LoVo (cell line): ENCODE measurements at regions not wholly inside any gene's neighbourhood (a gene's known extent, or its start where the extent isn't known, plus 50 kb on each side); places are given as distances from the start of the nearest gene placed in this dataset.
"Not testable (repeated sequence)": the region's sequence is repeated elsewhere in the genome, so short reads cannot be mapped to it uniquely, and the experiment has no call there.

ENCODE experiments used
- DNase-seq: peaks from one replicate; pipeline ENCODE4 v3.0.0-alpha.2; 2016; ENCODE audit warnings: low spot score

GRCh38 chr2:14064346-14064745, 568.2 kb upstream of the LRATD1 start:
- no peak for DNase-seq

- peak; percentile 16 for DNase-seq
Measured at GRCh38 chr2:14072338-14072737, 560.2 kb upstream of the LRATD1 start.

- no peak for DNase-seq
Measured at GRCh38 chr2:14074691-14075090, 557.8 kb upstream of the LRATD1 start.

GRCh38 chr2:14079576-14079975, 552.9 kb upstream of the LRATD1 start:
- DNase-seq = no peak

- DNase-seq = no peak
Measured at GRCh38 chr2:14081521-14081920, 551.0 kb upstream of the LRATD1 start.

GRCh38 chr2:14082640-14083039, 549.9 kb upstream of the LRATD1 start:
- no peak for DNase-seq

- DNase-seq = no peak
Measured at GRCh38 chr2:14094592-14094991, 537.9 kb upstream of the LRATD1 start.

- not testable (repeated sequence) for DNase-seq
Measured at GRCh38 chr2:14099101-14099500, 533.4 kb upstream of the LRATD1 start.

GRCh38 chr2:14114275-14114674, 518.2 kb upstream of the LRATD1 start:
- DNase-seq = no peak

GRCh38 chr2:14120376-14120775, 512.1 kb upstream of the LRATD1 start:
- no peak for DNase-seq

- DNase-seq = no peak
Measured at GRCh38 chr2:14123436-14124103, 508.9 kb upstream of the LRATD1 start.

- no peak for DNase-seq
Measured at GRCh38 chr2:14125624-14126293, 506.8 kb upstream of the LRATD1 start.

- DNase-seq = no peak
Measured at GRCh38 chr2:14126846-14127245, 505.7 kb upstream of the LRATD1 start.

GRCh38 chr2:14127765-14128164, 504.8 kb upstream of the LRATD1 start:
- no peak for DNase-seq

- no peak for DNase-seq
Measured at GRCh38 chr2:14132386-14132785, 500.1 kb upstream of the LRATD1 start.

GRCh38 chr2:14134771-14135170, 497.7 kb upstream of the LRATD1 start:
- DNase-seq = no peak

- DNase-seq = no peak
Measured at GRCh38 chr2:14136030-14136429, 496.5 kb upstream of the LRATD1 start.

- peak; percentile 9 for DNase-seq
Measured at GRCh38 chr2:14137643-14138042, 494.9 kb upstream of the LRATD1 start.

GRCh38 chr2:14140009-14140550, 492.4 kb upstream of the LRATD1 start:
- no peak for DNase-seq

- no peak for DNase-seq
Measured at GRCh38 chr2:14143435-14143834, 489.1 kb upstream of the LRATD1 start.

- DNase-seq = no peak
Measured at GRCh38 chr2:14148216-14148615, 484.3 kb upstream of the LRATD1 start.

GRCh38 chr2:14157816-14158215, 474.7 kb upstream of the LRATD1 start:
- DNase-seq = no peak

GRCh38 chr2:14180333-14180732, 452.2 kb upstream of the LRATD1 start:
- DNase-seq = no peak
